Neural progenitor cell (in vitro differentiated cells): ENCODE measurements at regions not wholly inside any gene's neighbourhood (a gene's known extent, or its start where the extent isn't known, plus 50 kb on each side); places are given as distances from the start of the nearest gene placed in this dataset.
A peak's percentile ranks its signal among the peaks of the same experiment; 100 is the strongest.

Source experiments
- DNase-seq: peaks from one replicate; pipeline ENCODE4 v3.0.0-alpha.2; 2016; ENCODE audit warnings: low spot score
- H2AFZ ChIP-seq: fragments of 200-600 bp; sonication (generic); replicated peaks from 2 replicates; pipeline ENCODE4 v1.6.1; 2016; ENCODE audit warnings: antibody characterized with exemption
- H3F3A ChIP-seq: fragments of 200-600 bp; sonication (generic); 2 replicates; pipeline ENCODE4 v1.6.1; 2016; ENCODE audit warnings: antibody characterized with exemption, low read depth
- H3K27ac ChIP-seq: fragments of 200-600 bp; sonication (generic); 2 replicates; pipeline ENCODE4 v1.5.1; 2016; ENCODE audit warnings: mild to moderate bottlenecking
- H3K27me3 ChIP-seq: fragments of 200-600 bp; sonication (generic); 2 replicates; pipeline ENCODE4 v1.6.1; 2016; ENCODE audit warnings: mild to moderate bottlenecking, moderate library complexity
- H3K36me3 ChIP-seq: fragments of 200-600 bp; sonication (generic); 2 replicates; pipeline ENCODE4 v1.5.1; 2016
- H3K4me1 ChIP-seq: fragments of 200-600 bp; sonication (generic); 2 replicates; pipeline ENCODE4 v1.6.1; 2016; ENCODE audit warnings: mixed run types
- H3K4me2 ChIP-seq: fragments of 200-600 bp; sonication (generic); 2 replicates; pipeline ENCODE4 v1.6.1; 2016
- H3K4me3 ChIP-seq: fragments of 200-600 bp; sonication (generic); 2 replicates; pipeline ENCODE4 v1.5.1; 2016
- H3K79me2 ChIP-seq: fragments of 200-600 bp; sonication (generic); 2 replicates; pipeline ENCODE4 v1.6.1; 2016; ENCODE audit warnings: low read depth
- H3K9ac ChIP-seq: fragments of 200-600 bp; sonication (generic); 2 replicates; pipeline ENCODE4 v1.6.1; 2016
- H3K9me3 ChIP-seq: fragments of 200-600 bp; sonication (generic); 2 replicates; pipeline ENCODE4 v1.5.1; 2016; ENCODE audit warnings: low read depth
- H4K20me1 ChIP-seq: fragments of 200-600 bp; sonication (generic); 2 replicates; pipeline ENCODE4 v1.6.1; 2016; ENCODE audit warnings: low read depth
- H3K27ac Mint-ChIP-seq: 3 replicates; pipeline ENCODE4 v1.8.0; 2021; ENCODE audit warnings: mixed read lengths
- H3K27me3 Mint-ChIP-seq: 2 replicates; pipeline ENCODE4 v1.8.0; 2022; ENCODE audit warnings: low read depth, mild to moderate bottlenecking, inconsistent platforms, moderate library complexity, mixed read lengths; ENCODE audit not compliant: insufficient read depth
- H3K36me3 Mint-ChIP-seq: 3 replicates; pipeline ENCODE4 v1.8.0; 2021; ENCODE audit warnings: mixed read lengths
- H3K4me1 Mint-ChIP-seq: 3 replicates; pipeline ENCODE4 v1.8.0; 2021; ENCODE audit warnings: mixed read lengths
- H3K4me3 Mint-ChIP-seq: 3 replicates; pipeline ENCODE4 v1.8.0; 2021; ENCODE audit warnings: mild to moderate bottlenecking, moderate library complexity, mixed read lengths
- H3K9me3 Mint-ChIP-seq: 3 replicates; pipeline ENCODE4 v1.8.0; 2020; ENCODE audit warnings: mixed read lengths
- CTCF ChIP-seq: fragments of 200-600 bp; sonication (generic); IDR thresholded peaks from 2 replicates; pipeline ENCODE4 v1.5.1; 2017; ENCODE audit warnings: antibody characterized with exemption, mild to moderate bottlenecking
- EZH2 ChIP-seq: fragments of 200-600 bp; sonication (generic); IDR thresholded peaks from 2 replicates; pipeline ENCODE4 v1.6.1; 2017; ENCODE audit warnings: antibody characterized with exemption, mild to moderate bottlenecking, moderate library complexity
- EZH2phosphoT487 ChIP-seq: fragments of 200-600 bp; sonication (generic); IDR thresholded peaks from 2 replicates; pipeline ENCODE4 v1.6.1; 2017; ENCODE audit warnings: antibody characterized with exemption

GRCh38 chr5:128591598-128592455 is 53.8 kb upstream of the FBN2 start:
- H3K4me1 ChIP-seq, result peaks cover 9% of the 10 kb centered on the region
- H3K4me1 Mint-ChIP-seq, result peaks cover 8% of the 10 kb centered on the region
- H3K9me3 ChIP-seq, result no peaks in the 10 kb centered on the region
- H3K4me2 ChIP-seq, result no peak overlapping the region
- no peak overlapping the region for H3K9ac ChIP-seq
- H3K4me3 ChIP-seq, result no peak overlapping the region
- no peak overlapping the region for H3K4me3 Mint-ChIP-seq
- no peaks in the 10 kb centered on the region for H3K36me3 ChIP-seq
- H2AFZ ChIP-seq, result no peak overlapping the region
- DNase-seq, result no peak
- H3K79me2 ChIP-seq, result no peaks in the 10 kb centered on the region
- no peak for TF ChIP-seq EZH2
- no peak for TF ChIP-seq EZH2phosphoT487
- TF ChIP-seq CTCF, result no peak
- H3K27ac ChIP-seq, result no peak overlapping the region
- no peaks in the 10 kb centered on the region for H3K9me3 Mint-ChIP-seq
- no peaks in the 10 kb centered on the region for H3K27me3 Mint-ChIP-seq
- H4K20me1 ChIP-seq, result no peaks in the 10 kb centered on the region
- no peak overlapping the region for H3K27ac Mint-ChIP-seq
- H3K27me3 ChIP-seq, result no peaks in the 10 kb centered on the region
- no peaks in the 10 kb centered on the region for H3K36me3 Mint-ChIP-seq
- H3F3A ChIP-seq, result no peaks in the 10 kb centered on the region

GRCh38 chr5:128596071-128596470 is 58.0 kb upstream of the FBN2 start:
- peaks cover 6% of the 10 kb centered on the region for H3F3A ChIP-seq
- no peaks in the 10 kb centered on the region for H3K9me3 Mint-ChIP-seq
- TF ChIP-seq CTCF, result no peak
- no peak for TF ChIP-seq EZH2
- TF ChIP-seq EZH2phosphoT487, result no peak
- H3K4me1 ChIP-seq, result peaks cover 20% of the 10 kb centered on the region
- no peak overlapping the region for H3K4me2 ChIP-seq
- no peak overlapping the region for H3K27ac Mint-ChIP-seq
- H3K27me3 Mint-ChIP-seq, result no peaks in the 10 kb centered on the region
- H3K9me3 ChIP-seq, result no peaks in the 10 kb centered on the region
- H2AFZ ChIP-seq, result no peak overlapping the region
- H3K9ac ChIP-seq, result no peak overlapping the region
- no peaks in the 10 kb centered on the region for H3K79me2 ChIP-seq
- no peaks in the 10 kb centered on the region for H4K20me1 ChIP-seq
- no peak for DNase-seq
- no peak overlapping the region for H3K4me3 ChIP-seq
- H3K4me1 Mint-ChIP-seq, result peaks cover 15% of the 10 kb centered on the region
- H3K27me3 ChIP-seq, result no peaks in the 10 kb centered on the region
- H3K27ac ChIP-seq, result no peak overlapping the region
- no peak overlapping the region for H3K4me3 Mint-ChIP-seq
- H3K36me3 Mint-ChIP-seq, result no peaks in the 10 kb centered on the region
- no peaks in the 10 kb centered on the region for H3K36me3 ChIP-seq

GRCh38 chr5:128597156-128597555 is 59.1 kb upstream of the FBN2 start:
- Mint-ChIP-seq H3K9me3 (peaks cover 2% of the 10 kb centered on the region), H3K4me1 (peaks cover 15% of the 10 kb centered on the region), H3K36me3 (no peaks in the 10 kb centered on the region), H3K27me3 (no peaks in the 10 kb centered on the region), H3K27ac (no peak overlapping the region), H3K4me3 (no peak overlapping the region)
- Histone ChIP-seq H3K4me1 (peaks cover 20% of the 10 kb centered on the region), H3K27ac (no peak overlapping the region), H2AFZ (no peak overlapping the region), H3K36me3 (no peaks in the 10 kb centered on the region), H3K27me3 (no peaks in the 10 kb centered on the region), H3K9me3 (no peaks in the 10 kb centered on the region), H3K4me3 (no peak overlapping the region), H4K20me1 (no peaks in the 10 kb centered on the region), H3K9ac (no peak overlapping the region), H3K79me2 (no peaks in the 10 kb centered on the region), H3F3A (peaks cover 6% of the 10 kb centered on the region), H3K4me2 (peak overlapping the region; percentile 28)
- peak; percentile 16 for DNase-seq
- no peak for TF ChIP-seq EZH2
- no peak for TF ChIP-seq CTCF
- TF ChIP-seq EZH2phosphoT487, result no peak
